Left hindlimb (tissue), 1 donor: ENCODE measurements at regions not wholly inside any gene's neighbourhood (a gene's known extent, or its start where the extent isn't known, plus 50 kb on each side); places are given as distances from the start of the nearest gene placed in this dataset.

Experiments used
- DNase-seq: peaks from one replicate; pipeline ENCODE4 v3.0.0-alpha.2; 2018

DNA sequence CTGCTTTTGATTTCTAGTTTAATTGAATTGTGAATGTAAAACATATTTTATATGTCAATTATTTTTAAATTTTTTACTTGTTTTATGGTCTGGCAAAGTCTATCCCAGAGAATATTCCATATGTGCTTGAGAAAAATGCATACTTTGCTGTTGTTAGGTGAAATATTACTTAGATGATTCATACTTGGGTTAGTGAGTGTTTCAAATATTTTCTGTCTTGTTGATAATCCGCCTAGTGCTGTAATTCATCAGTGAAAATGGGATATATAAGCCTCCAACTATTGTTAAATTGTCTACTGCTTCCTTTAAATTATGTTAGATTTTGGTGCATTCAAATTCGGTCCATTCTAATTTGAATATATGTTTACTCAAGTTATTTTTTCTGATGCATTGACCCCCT, 395.5 kb downstream of the LRFN5 start:
- DNase-seq, result no peak

DNA sequence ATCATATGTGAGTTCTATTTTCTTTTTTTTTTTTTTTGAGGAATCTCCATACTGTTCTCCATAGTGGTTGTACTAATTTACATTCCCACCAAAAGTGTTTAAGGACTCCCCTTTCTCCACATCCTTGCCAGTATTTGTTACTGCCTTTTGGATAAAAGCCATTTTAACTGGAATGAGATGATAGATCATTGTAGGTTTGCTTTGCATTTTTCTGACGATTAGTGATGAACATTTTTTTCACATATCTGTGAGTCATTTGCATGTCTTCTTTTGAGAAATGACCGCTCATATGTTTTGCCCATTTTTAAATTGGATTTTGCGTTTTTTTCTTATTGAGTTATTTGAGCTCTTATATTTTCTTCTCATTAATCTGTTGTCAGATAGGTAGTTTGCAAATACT, 394.8 kb downstream of the LRFN5 start:
- DNase-seq, result no peak

- DNase-seq, result no peak
Observed at GRCh38 chr14:42000450-42000849, 393.8 kb downstream of the LRFN5 start.

GRCh38 chr14:41993687-41994086, 387.0 kb downstream of the LRFN5 start:
- no peak for DNase-seq

- DNase-seq, result no peak
Observed at GRCh38 chr14:41986700-41987099, 380.0 kb downstream of the LRFN5 start.

DNA sequence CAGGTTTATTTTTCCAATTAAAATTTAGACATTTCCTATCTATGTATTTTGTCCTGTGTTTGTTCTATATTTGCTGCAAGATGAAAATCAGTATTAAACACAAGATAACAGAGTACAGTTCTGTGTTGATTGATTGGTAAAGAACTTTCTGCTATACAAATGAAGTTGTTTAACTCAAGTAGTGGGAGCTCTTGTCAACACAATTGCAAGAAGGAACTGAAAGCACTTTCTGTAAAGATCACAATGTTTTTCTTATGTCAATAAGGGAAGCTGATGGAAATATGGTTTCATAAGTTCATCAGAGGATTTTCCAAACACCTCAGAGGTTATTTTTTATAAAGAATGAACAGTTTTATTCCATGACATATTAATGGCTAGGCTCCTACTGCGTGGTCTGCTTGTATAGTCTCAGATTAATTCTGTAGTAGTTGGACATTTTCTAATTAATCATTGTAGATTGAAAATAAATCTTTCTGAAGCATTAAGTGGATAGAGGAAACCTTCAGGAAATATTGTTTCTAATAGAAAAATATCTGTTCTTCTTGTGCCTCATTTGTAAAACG, 379.5 kb downstream of the LRFN5 start:
- DNase-seq, result no peak

- DNase-seq, result no peak
Observed at GRCh38 chr14:41973178-41973577, 366.5 kb downstream of the LRFN5 start.

- DNase-seq, result no peak
Observed at GRCh38 chr14:41972531-41972930, 365.9 kb downstream of the LRFN5 start.

DNA sequence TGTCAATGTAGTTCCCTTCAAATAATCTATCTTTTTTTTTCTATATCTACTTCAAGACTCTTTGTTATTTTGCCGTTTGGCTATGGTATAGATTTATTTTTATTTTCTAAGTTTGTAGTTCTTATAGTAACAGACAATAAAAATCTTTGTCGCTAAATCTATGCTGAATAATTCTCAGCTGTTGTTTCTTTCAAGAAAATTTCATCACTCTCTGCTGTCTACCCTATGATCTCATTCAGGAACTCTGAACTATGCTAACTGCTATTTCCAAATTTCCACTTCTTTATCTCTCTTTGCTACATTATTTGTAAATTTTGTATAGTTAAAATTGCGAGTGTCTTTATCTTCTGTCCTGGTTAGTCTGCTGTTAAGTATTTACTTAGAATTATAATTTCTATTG, 353.6 kb downstream of the LRFN5 start:
- DNase-seq, result no peak

GRCh38 chr14:41957459-41957858, 350.8 kb downstream of the LRFN5 start:
- no peak for DNase-seq
